Choroid plexus epithelial cell (primary cell): ENCODE measurements at regions not wholly inside any gene's neighbourhood (a gene's known extent, or its start where the extent isn't known, plus 50 kb on each side); places are given as distances from the start of the nearest gene placed in this dataset.
"Not testable (repeated sequence)": the region's sequence is repeated elsewhere in the genome, so short reads cannot be mapped to it uniquely, and the experiment has no call there.

Source experiments
- DNase-seq: peaks from one replicate; pipeline ENCODE4 v3.0.0-alpha.2; 2010; ENCODE audit warnings: low read depth
- H3K4me3 ChIP-seq: 2 replicates; pipeline ENCODE4 v1.5.1; 2011; ENCODE audit warnings: low read depth, mild to moderate bottlenecking, control low read depth, low read length, moderate library complexity
- TF ChIP-seq, protein P1 (sequence below): conservative IDR thresholded peaks from 2 replicates; pipeline ENCODE4 v1.5.1; 2011; ENCODE audit warnings: low read depth, mild to moderate bottlenecking, control low read depth, inconsistent platforms, low read length, moderate library complexity

DNA sequence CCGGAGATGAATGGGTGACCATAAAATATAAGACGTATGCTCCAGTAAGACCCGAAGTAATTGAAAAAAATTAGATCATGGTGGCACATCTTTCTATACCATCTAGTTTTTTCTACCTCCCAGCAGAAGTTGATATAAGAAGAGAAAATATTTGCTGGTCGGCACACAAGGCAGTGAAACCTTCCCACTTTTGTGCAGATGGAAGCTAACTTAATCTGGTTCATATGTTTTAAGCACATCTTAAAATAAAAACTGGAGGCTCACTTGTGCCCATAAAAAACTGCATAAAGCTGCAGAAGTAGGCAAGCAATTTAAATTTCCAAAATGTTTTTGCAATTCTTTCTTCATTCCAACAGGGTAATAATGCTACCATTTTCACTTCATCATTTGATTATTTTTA lies 449.2 kb downstream of the CNTN3 start:
- no peak for DNase-seq
- no peak overlapping the region for H3K4me3 ChIP-seq
- TF ChIP-seq, protein P1, sequence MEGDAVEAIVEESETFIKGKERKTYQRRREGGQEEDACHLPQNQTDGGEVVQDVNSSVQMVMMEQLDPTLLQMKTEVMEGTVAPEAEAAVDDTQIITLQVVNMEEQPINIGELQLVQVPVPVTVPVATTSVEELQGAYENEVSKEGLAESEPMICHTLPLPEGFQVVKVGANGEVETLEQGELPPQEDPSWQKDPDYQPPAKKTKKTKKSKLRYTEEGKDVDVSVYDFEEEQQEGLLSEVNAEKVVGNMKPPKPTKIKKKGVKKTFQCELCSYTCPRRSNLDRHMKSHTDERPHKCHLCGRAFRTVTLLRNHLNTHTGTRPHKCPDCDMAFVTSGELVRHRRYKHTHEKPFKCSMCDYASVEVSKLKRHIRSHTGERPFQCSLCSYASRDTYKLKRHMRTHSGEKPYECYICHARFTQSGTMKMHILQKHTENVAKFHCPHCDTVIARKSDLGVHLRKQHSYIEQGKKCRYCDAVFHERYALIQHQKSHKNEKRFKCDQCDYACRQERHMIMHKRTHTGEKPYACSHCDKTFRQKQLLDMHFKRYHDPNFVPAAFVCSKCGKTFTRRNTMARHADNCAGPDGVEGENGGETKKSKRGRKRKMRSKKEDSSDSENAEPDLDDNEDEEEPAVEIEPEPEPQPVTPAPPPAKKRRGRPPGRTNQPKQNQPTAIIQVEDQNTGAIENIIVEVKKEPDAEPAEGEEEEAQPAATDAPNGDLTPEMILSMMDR = no peak

- no peak overlapping the region for H3K4me3 ChIP-seq
- TF ChIP-seq, protein P1 = no peak
- DNase-seq = no peak
Observed at GRCh38 chr3:74149466-74149865, 465.0 kb downstream of the CNTN3 start.

DNA sequence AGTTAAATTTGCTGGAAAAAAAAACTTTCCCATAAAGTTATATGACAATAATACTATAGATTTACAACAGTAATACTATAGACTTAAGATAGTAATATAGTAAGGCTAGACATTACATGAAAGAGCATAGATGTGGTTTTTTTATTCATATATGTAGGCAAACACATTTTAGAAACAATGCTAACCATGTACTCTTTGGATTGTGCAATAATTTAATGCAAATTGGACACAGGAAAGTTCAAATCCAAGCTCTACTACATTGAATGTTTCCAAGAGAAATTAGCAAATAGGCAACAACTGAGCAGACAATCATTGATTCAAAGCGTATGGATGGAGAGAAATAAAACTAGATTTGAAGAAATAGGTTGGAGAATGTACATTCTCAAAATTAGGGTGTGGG lies 469.2 kb downstream of the CNTN3 start:
- no peak for DNase-seq
- H3K4me3 ChIP-seq = no peak overlapping the region
- TF ChIP-seq, protein P1 = no peak

DNA sequence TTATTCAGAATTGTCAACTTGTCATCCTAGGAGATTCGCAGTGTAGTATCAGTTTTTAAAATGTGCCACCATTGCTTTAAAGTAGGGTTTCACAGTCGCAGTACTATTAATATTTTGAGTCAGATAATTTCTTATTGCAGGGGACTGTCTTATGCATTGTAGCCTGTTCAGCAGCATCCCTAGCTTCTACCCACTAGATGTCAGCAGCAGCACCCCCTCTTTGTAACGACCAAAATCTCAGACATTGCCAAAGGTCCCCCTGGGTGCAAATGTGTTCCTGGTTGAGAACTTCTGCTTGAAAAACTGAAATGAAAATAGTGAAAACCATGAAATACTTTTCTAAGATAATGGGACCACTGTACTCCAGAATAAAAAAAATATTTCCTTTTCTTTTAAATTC lies 474.8 kb downstream of the CNTN3 start:
- H3K4me3 ChIP-seq = no peak overlapping the region
- TF ChIP-seq, protein P1 = peak; percentile 70
- DNase-seq = peak; percentile 60

DNA sequence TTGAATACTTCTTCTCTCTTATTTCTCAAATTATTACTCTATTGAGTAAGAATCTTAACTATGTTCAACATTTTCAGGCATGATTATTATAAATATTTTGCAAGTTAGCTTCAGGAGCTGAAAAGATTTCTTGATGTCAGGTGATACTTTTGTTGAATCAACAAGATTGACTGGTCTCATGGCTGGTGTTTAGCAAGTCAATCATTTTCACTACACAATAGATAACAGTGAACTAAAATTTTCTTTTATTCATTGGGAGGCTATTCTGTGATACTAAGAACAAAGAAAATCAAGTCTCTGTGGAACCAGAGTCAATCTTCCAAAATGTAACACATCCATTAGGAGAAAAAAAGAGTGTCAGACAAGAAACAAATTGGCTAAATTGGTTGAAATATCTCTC lies 476.7 kb downstream of the CNTN3 start:
- TF ChIP-seq, protein P1 = no peak
- no peak overlapping the region for H3K4me3 ChIP-seq
- no peak for DNase-seq

- no peak overlapping the region for H3K4me3 ChIP-seq
- TF ChIP-seq, protein P1 = no peak
- DNase-seq = no peak
Observed at GRCh38 chr3:74135808-74136207, 478.7 kb downstream of the CNTN3 start.

DNA sequence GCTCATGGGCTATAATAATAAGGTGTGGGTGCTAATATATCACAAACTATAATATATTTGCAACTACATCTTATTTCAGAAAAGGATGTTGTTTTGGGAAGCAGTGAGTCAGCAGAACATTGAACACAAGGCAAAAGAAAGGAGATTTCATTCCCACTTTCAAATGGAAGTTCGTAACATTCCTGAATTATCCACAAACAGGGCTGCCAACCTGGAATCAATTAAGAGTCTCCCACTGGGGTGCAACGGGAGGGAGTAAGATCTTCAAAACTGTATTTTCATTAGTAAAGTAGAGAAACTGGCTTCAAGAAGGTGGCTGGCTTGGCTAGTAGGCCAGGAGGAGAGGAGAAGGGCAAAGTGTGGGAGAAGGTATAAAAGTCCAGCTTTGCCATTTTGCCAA lies 479.6 kb downstream of the CNTN3 start:
- no peak for DNase-seq
- no peak overlapping the region for H3K4me3 ChIP-seq
- TF ChIP-seq, protein P1 = no peak

DNA sequence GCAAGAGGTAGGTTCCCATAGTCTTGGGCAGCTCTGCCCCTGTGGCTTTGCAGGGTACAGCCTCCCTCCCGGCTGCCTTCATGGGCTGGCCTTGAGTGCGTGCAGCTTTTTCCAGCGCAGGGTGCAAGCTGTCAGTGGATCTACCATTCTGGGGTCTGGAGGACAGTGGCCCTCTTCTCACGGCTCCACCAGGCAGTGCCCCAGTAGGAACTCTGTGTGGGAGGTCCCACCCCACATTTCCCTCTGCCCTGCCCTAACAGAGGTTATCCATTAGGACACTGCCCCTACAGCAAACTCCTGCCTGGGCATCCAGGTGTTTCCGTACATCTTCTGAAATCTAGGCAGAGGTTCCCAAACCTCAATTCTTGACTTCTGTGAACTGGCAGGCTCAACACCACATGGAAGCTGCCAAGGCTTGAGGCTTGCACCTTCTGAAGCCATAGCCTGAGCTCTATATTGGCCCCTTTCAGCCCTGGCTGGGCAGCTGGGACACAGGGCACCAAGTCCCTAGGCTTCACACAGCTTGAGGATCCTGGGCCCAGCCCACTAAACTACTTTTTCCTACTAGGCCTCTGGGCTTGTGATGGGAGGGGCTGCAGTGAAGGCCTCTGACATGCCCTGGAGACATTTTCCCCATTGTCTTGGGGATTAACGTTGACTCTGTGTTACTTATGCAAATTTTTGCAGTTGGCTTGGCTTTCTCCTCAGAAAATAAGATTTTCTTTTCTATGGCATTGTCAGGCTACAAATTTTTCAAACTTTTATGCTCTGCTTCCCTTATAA lies 482.7 kb downstream of the CNTN3 start:
- H3K4me3 ChIP-seq, DNase-seq: not testable (repeated sequence)
